ENCODE measurements at regions not wholly inside any gene's neighbourhood (a gene's known extent, or its start where the extent isn't known, plus 50 kb on each side); places are given as distances from the start of the nearest gene placed in this dataset.

GRCh38 chr16:9357829-9358228, 266.4 kb downstream of the HAPSTR1 start:
- Histone ChIP-seq H2AFZ (no peak overlapping the region), H3K4me3 (no peak overlapping the region), H3K27ac (ENCODE audit: low read depth) (no peak overlapping the region), H3K4me2 (no peak overlapping the region), H3K27me3 (ENCODE audit: insufficient read depth) (no peaks in the 10 kb centered on the region), H4K20me1 (replicated peaks; ENCODE audit: insufficient read depth) (no peaks in the 10 kb centered on the region), H3F3A (replicated peaks; ENCODE audit: low read depth) (no peaks in the 10 kb centered on the region), H3K36me3 (ENCODE audit: insufficient read depth) (no peaks in the 10 kb centered on the region), H3K79me2 (replicated peaks; ENCODE audit: insufficient read depth) (no peaks in the 10 kb centered on the region), H3K4me1 (ENCODE audit: insufficient read depth) (no peaks in the 10 kb centered on the region), H3K9me2 (ENCODE audit: insufficient read depth) (0 out of 2 replicates have a peak, but pooled peaks cover 5% of the 10 kb centered on the region)
- H3K9me3 Mint-ChIP-seq, result peaks cover 32% of the 10 kb centered on the region
- H3K4me1 Mint-ChIP-seq, result no peaks in the 10 kb centered on the region
- no peak for TF ChIP-seq NANOG (IDR thresholded peaks at IDR 0.05; ENCODE audit: borderline replicate concordance)
- TF ChIP-seq STAT1 (IDR thresholded peaks at IDR 0.05; ENCODE audit: unreplicated experiment), result no peak
- no peak for TF ChIP-seq CREB1 (CRISPR knock-in tag; IDR thresholded peaks at IDR 0.05; ENCODE audit: low read depth)
- no peak for TF ChIP-seq REST (IDR thresholded peaks at IDR 0.05; ENCODE audit: unreplicated experiment)
- no peak for TF ChIP-seq POLR2AphosphoS5 (IDR thresholded peaks at IDR 0.05; ENCODE audit: low read depth)
- no peak for TF ChIP-seq ZNF462 (CRISPR knock-in tag; IDR thresholded peaks at IDR 0.05)
- no peak for TF ChIP-seq EZH2 (IDR thresholded peaks at IDR 0.05; ENCODE audit: low read depth, unreplicated experiment)
- no peak for TF ChIP-seq EZH2phosphoT487 (IDR thresholded peaks at IDR 0.05; ENCODE audit: unreplicated experiment)
- TF ChIP-seq ZNF331 (CRISPR knock-in tag; IDR thresholded peaks at IDR 0.05; ENCODE audit: low read depth), result no peak
- TF ChIP-seq ETS1 (IDR thresholded peaks at IDR 0.05), result no peak
- no peak for TF ChIP-seq CTCF (conservative IDR thresholded peaks at IDR 0.05; ENCODE audit: low read depth in 2 of 2)
- TF ChIP-seq ZNF114 (CRISPR knock-in tag; IDR thresholded peaks at IDR 0.05), result no peak
- TF ChIP-seq JUNB (IDR thresholded peaks at IDR 0.05; ENCODE audit: unreplicated experiment), result no peak
- DNase-seq (ENCODE audit: low spot score) (no peak), ATAC-seq (no peak)
- H3K27ac Mint-ChIP-seq, result no peak overlapping the region
- H3K27me3 Mint-ChIP-seq (ENCODE audit: insufficient read depth, low read depth, poor library complexity), result no peaks in the 10 kb centered on the region
- peaks cover 19% of the 10 kb centered on the region for H3K36me3 Mint-ChIP-seq (ENCODE audit: low read depth)
- H3K4me3 Mint-ChIP-seq, result no peak overlapping the region
